Fibroblast of upper back skin (primary cell): ENCODE measurements at regions not wholly inside any gene's neighbourhood (a gene's known extent, or its start where the extent isn't known, plus 50 kb on each side); places are given as distances from the start of the nearest gene placed in this dataset.
"Not testable (repeated sequence)": the region's sequence is repeated elsewhere in the genome, so short reads cannot be mapped to it uniquely, and the experiment has no call there.

Experiments
- DNase-seq: peaks from one replicate; pipeline ENCODE4 v3.0.0-alpha.2; 2013

DNA sequence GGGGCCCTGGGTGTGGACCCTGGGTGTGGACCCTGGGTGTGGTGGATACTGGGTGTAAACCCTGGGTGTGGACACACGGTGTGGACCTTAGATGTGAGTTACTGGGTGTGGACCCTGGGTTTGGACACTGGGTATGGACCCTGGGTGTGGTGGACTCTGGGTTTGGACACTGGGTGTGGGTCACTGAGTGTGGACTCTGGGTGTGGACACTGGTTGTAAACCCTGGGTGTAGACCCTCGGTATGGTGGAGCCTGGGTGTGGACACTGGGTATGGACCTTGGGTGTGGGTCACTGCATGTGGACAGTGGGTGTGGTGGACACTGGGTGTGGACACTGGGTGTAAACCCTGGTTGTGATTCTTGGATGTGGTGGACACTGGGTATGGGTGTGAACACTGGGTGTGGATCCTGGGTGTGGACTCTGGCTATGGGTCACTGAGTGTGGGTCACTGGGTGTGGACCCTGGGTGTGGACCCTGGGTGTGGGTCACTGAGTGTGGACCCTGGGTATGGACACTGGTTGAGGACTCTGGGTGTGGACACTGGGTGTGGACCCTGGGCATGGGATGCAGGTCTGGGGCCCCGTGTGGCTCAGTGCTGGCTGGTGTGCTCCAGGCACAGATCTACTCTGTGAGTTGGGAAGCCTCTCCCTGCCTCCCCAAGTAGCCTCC is 356.2 kb downstream of the GLRX3 start:
- no peak for DNase-seq

DNA sequence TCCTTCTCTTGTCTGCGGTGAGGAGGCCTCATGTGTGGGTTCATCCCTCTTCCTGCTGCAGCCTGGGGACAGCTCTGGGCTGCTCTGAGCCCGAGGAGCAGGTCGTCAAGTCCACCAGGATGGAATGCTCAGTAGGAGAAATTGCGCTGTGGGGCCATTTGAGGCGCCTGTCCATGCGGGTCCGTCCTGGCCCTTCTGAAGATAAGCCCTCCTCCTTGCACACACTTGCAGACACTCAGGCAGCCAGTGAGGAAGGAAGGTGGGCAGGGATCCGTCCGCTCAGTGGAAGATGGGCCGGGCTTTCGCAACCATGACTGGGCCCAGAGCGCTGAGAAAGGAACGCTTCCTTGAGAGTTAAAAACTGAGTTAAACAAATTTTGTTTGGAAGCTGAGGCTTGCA is 356.8 kb downstream of the GLRX3 start:
- DNase-seq, result no peak

DNA sequence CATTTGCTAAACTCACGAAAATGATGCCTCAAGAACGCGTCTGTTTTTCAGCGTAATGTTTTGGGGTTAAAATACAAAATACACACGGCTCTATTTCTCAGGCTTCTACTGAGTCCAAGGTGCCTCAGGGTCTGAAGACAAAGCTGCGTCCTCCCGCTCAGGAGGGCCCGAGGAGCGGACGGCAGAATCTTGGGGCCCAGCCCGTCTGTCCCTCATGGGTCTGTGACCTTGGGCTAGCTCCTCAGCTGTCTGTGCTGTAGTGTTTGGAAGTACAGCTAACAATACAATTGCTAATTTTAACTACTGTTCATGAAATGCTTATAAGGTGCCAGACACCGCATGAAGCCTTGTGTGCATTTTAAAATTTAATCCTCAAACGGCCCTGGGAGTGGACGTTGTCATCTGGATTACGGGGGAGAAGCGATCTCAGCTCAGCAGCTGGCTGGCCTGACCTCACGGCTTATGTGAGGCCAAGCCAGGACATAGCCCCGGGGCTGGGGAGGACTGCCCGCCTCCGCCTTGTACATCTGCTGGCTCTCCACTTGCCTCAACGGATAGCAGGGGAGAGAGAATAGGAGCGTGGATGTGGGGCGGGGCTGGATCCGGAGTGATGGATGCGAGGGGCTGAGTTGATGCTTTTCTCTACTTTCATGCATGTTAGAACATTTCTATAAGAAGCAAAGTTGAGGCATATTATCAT is 357.4 kb downstream of the GLRX3 start:
- no peak for DNase-seq

DNA sequence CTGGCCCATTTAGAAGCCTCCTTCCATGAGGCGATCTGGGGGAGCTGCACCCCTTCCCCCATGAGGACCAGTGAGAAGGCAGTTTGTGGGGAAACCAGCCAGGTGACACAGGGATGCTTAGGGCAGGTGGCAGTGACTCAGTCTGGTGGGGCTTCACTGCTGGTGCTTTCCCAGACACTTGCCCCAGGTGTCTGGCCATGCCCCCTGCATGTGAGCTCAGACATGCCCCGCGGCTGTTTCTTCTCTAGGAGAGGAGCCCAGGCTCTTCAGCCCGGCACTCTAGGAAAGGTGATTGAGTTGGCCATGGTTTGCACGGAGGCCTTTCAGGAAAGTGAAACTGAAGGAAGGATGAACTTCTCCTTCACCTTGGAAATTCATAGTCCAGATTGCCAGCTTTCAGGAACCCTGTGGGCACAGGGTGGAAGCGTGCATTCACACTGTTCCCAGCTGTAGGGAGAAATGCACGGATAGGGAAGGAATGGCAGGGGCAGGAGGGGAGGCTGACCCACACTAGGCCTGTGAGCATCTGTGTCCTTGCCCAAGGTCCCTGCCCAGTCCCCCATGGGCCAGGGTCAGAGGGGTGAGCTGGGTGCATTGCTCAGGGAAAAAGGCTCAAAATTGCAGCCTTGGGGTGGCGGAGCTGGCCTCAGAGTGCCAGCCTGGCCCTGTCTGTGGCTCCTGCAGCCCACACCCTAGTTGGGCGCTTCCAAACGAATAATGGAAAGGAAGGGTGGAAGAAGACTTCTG is 359.1 kb downstream of the GLRX3 start:
- DNase-seq, result no peak

DNA sequence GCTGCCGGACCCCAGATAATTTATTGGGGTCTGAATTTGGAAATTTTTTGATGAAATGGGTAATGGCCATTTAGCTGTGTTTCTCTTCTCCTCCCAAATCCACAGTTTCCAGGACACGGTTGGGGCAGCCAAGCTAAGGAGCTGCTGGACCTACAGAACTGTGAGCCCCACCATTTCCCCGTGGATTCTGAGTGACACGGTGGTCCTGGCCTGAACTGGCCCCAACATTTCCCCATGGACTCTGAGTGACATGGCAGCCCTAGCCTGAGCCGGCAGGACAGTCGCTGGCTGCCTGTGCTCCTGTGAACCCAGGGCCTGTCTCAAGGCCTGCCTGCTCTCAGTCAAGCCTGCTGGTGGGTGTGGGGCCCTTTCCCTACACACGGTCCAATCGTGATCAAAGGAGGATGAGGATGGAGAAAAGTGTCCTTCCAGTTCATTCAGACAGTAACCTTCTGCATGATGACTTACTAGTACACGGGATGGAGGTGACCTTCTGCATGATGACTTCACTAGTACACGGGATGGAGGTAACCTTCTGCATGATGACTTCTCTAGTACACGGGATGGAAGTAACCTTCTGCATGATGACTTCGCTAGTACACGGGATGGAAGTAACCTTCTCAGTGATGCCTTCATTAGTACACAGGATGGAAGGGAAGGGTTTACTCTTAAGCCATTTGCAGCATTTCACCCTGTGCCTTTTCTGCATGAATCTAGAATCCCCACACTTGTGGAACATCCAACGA is 359.9 kb downstream of the GLRX3 start:
- no peak for DNase-seq

DNA sequence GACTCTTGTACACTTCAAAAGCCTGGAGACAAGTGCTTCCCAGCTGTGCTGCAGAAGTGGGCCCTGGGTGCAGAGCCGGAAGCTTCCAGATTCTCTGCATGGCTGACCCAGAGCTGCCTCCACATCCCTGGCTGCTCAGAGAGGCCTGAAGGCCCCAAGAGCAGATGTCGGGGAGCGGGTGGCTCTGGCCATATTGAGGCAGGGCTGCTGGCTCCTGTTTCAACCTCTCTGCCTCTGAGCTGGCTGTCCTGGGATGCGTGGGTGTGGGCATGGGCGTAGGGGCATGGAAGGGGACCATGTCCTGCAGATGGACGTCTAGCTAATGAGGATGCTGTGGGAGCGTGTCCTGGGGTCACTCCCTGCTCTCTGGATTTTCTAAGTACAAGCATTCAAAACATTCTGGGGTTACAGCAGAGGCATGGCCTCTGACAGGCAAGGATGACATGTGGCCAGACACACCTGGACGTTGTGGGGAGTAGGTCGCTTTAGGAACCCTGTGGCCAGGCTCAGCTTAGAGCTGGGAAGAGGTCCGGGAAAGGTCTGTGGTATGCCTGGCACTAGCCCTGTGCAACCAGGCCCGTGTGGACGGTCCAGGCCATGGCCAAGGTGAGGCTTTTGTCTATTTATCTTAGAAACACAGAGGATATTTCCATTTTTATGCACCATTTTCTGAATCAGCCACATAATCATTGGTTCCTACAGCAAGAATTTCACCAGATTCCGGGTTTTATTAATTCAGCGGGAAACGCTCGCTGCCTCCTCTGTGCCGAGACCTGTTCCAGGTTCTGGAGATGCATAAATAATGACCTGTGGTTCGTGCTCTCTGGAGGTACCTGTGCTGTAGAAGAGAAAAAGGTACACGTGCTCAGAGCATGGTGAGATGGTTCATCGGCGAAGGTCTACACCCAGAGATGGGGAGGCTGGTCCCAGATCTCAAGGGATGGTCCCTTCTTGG is 361.1 kb downstream of the GLRX3 start:
- DNase-seq, result no peak

DNA sequence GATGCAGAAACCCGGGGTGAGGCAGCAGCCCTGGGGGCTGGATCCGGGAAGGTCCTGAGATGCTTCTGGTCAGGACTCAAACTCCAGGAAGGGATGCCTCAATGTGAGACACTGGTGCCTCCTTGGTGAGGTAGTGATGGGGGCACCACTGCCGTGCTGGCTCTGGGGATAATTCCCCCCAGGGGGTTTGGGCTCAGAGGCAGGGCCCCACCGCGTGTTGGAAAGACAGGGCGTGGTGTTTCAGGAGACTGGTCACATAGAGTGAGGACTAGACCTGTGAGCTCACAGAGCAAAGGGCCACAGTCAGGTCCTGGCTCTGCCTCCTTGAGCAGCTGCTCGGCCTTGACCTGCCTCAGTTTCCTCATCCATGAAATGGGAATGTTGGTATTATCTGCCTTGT is 361.9 kb downstream of the GLRX3 start:
- DNase-seq, result no peak

DNA sequence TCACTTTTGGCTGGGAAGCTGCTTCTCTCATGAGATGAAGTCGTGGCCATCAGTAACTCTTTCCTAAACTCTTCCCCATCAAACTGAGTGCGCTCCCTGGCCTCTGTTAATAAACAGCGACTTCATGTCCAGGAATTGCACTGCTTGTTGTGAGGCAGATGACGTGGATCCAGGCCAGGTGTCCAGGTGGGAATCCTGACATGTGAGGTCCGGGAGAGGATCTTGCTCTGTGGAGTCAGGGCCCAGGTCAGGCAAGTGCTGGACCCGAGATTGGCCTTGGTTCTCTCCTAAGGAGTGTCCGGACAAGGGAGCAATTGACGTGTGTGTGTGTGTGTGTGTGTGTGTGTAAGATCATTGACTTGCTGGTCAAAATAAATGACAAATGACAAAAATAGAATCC is 362.7 kb downstream of the GLRX3 start:
- no peak for DNase-seq

DNA sequence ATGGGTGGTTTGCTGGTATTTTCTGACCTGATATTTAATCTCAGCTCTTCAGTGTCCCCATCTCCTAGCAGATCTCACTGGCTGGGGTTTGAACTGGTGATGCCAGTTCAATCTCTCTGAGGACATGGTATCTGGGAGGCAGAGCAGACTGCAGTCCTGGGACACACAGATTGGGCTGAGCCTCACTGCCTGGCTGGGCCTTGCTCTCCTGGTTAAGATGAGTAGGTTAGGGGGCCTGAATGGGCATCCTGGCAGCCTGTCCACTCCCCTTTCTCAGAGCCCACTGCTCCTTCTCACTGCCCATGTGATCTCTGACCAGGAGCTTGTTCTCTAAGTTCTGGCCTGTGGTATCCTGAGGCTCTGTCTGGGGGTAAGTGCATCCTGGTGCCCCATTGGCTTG is 363.4 kb downstream of the GLRX3 start:
- no peak for DNase-seq

DNA sequence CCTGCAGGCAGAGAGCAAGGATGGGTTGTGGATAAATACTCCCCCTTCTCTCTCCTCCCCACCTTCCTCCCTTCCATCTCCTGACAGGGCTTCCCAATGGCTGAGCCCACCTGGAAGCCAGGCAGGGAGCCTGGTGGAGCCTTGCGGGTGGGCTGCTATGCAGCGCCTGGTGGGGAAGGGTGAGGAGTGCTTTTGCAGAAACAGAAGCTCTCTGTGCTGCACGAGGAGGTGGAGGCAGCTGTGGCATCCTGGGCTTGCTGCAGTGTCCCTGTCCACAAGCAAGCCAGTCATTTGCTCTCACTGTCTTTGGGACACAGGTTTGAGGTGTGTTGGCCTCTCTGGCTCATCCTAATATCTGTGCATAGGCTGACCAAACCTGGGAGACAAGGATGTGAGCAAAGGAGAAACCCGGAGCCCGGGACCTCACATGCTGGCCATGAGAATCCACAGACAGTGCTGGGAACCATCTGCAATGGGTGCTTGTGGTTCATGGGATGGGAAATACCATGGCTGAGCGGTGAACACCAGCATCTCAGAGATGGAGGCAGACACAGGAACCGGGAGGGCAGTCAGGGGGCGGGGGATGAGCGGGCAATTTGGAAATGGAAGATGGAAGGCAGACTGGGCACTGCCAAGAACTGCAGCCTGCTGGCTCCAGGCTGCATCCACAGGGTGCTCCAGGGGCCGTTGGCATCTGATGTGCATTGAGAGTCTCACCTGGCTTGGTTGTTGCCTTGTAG is 364.2 kb downstream of the GLRX3 start:
- DNase-seq, result no peak

DNA sequence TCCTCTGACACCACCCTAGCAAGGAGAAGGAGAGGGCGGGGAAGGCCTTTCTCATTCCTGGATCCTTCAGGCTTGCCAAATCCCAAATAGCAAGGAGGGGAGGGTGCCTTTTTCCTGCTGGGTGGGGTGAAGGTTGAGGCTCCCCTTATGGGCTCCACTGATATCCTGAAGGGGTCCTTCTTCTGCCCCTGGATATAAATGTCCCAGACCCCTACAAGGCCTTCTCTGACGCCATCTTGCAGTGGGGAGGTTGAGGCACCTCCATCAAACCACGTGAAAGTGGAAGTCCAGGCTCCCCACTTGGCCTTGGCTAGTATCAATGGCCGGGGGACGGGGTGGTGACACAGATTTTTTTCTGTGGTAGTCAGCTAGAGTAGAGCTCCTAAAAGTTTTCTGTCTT is 371.3 kb downstream of the GLRX3 start:
- DNase-seq, result no peak

DNA sequence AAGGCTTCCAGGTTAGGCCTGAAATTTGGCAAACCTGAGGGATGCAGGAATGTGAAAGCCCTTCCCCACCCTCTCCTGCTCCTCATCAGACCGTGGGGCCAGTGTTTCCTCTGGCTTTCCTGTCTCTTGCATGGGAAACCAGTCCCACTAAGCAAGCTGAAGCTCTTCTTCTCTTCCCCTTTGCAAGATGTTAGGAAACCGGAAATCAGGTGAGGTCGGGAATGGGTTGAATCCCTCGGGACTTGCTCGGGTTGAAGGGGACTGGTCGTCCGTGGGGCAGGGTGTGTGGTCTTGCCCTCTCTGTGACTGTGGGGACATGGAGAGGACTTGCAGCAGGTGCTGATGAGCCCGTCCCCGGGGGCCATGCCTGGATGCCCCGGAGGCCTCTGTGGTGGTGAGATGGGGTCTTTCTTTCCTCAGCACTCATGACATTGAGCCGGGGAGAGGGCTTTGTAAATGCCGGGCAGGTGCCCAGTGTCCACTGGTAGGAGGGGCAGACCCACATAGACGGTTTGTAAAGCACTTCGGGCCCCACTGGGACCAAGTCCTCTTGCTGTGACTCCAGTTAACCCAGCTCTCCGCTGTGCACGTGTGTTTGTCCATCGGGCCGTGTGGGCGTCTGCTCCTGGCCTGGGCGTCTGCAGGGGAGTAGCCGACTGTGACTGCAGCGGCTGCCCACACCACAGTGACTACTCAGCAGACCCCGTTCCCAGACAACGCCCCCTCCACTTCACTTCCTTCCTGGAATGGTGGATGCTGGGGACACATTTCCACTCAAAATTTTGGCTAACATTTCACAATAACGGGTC is 373.9 kb downstream of the GLRX3 start:
- no peak for DNase-seq

DNA sequence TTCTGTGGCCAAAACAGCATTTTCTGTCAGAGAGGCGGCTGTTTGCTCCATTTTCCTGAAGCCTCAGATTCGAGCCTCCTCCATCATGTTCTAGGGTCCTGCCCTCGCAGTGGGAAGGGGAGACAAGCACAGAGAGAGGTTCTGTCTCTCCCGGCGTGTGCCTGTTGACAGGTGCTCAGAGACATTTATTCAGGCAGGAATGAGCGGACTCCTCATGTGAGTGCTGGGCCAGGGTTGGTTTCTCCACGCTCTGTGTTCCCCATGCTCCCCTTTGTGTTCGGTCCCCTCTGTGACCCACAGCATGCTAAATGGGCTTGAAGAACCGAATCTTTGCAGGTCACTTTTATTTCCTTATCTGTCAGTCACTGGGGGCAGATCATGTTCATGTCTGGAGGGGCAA is 374.6 kb downstream of the GLRX3 start:
- no peak for DNase-seq

DNA sequence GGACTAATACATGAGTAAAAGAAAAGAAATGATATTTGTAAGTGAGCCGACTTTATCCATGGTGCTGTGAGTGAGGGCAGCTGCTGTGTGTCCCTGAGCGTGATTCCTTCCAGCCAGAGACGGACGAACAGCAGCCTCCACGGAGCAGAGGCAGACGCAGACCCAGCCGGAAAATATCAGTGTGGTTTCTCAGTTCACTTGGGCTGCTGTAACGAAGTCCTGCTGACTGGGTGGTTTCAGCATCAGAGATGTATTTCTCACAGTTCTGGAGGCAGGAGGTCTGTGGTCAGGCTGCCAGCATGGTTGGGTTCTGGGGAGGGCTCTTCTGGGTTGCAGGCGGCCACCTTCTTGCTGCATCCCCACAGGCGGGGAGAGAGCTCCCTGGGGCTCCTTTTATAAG is 375.6 kb downstream of the GLRX3 start:
- no peak for DNase-seq

DNA sequence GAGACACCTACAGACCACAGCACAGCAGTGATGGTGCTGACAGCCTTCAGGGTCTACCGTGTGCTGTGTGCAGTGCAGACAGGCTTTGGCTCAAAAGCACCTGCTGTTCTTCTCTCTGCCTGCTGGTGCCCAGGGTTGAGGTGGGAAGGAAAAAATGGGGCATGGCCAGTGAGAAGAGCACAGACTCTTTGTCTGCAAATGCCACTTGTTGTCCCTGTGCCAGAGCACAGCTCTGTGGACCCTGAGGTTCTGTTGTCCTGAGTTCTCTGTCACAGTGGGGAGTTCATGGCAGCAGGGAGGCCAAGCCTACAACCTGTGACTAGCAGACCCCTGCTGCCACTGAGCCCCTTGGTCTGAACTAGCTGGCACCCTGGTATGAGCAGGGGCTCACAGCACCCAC is 376.7 kb downstream of the GLRX3 start:
- no peak for DNase-seq

DNA sequence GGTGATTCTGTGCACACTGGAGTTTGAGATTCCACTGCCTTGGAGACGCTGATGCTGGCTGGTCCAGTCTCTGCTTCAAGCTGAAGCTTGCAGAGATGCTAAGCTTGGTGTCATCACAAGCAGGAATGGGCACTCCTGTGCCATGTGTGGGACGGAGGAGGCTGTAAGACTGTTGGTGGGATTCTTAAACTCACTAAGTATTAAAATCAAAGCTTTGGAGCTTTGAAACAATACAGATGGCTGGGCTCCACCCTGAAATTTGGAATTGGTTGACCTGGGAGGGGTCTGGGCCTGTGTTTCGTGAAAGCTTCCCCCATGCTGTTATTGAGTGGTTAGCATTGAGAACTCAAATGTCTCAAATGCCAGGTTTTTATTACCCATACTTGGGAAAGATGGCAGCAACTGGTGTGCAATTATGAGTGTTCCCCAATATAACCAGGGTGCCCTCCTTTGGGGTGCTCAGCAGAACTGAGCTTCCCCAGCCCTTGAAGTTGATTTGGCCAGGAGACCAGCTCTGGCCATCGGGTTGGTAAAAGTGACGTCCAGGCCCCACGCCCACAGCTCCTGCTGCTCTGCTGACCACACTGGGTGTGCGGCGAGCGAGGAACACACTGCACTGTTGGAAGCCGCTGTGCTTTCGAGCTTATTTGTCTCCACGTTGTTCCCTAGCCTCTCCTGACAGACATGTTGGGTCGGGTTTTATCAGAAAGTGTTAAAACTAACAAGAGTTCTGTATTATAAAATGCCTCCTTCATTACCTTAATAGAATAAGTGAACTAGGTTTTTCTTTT is 377.7 kb downstream of the GLRX3 start:
- DNase-seq, result no peak

DNA sequence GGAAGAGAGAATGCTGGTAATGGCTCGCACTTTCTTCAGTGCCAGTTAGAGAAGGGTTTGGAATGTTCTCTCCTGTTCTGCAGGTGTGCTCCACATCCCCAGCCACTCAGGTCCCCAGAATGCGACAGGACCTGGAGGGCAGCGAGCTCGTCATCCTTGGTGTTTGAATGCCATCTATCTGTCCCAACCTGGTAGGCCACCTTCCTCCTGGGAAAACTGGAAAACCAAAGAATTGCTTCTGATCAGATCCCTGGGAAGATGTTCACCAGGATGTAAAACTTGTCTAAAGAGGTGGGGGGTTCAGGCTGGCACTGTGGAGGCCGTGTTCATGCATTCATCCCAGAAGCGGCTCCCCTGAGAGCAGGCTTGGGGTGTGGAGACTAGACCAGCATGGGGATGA is 379.5 kb downstream of the GLRX3 start:
- DNase-seq, result no peak

DNA sequence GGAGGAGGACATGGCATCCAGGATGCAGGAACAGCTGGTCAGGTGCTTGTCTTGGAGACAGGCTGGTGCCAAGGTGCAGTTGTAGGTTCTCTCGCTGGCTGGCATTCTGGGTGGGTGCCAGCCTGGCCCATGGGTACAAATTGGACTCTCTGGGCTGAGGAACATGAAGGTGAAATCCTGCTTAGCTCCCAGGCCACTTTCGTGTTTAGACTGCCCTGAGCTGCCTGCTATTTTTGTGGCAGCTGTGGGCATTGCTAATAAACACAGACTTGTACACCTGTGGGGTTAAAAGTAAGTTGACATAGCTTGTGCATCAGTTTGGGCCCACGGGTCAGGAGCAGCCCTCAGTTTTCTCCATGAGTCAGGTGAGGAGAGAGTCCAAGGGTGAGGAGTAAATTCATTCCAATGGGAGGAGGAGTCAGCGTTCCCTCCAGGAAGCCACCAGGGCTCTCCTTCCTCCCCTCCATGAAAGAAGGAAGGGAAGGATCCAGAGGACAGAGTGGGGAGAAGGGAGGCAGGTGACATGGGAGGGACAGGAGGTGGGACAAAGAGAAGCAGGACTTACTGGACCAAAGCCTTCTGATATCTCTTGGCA is 380.0 kb downstream of the GLRX3 start:
- no peak for DNase-seq

DNA sequence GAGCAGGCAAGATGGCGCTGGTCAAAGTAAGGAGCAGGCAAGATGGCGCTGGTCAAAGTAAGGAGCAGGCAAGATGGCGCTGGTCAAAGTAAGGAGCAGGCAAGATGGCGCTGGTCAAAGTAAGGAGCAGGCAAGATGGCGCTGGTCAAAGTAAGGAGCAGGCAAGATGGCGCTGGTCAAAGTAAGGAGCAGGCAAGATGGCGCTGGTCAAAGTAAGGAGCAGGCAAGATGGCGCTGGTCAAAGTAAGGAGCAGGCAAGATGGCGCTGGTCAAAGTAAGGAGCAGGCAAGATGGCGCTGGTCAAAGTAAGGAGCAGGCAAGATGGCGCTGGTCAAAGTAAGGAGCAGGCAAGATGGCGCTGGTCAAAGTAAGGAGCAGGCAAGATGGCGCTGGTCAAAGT is 382.7 kb downstream of the GLRX3 start:
- not testable (repeated sequence) for DNase-seq
